Effector CD8-positive, alpha-beta T cell (primary cell): ENCODE measurements at regions not wholly inside any gene's neighbourhood (a gene's known extent, or its start where the extent isn't known, plus 50 kb on each side); places are given as distances from the start of the nearest gene placed in this dataset.
"Not testable (repeated sequence)": the region's sequence is repeated elsewhere in the genome, so short reads cannot be mapped to it uniquely, and the experiment has no call there.

Source experiments
- DNase-seq: peaks from one replicate; lab custom pipeline; 2025; lab: John Stamatoyannopoulos, UW

- DNase-seq = no peak
Measured at GRCh38 chr1:143610196-143610595, 361.6 kb downstream of the FAM72C start.

- DNase-seq = no peak
Measured at GRCh38 chr1:143604887-143605286, 366.9 kb downstream of the FAM72C start.

GRCh38 chr1:143584508-143584907 lies 387.3 kb downstream of the FAM72C start:
- DNase-seq = no peak

GRCh38 chr1:143574891-143575520 lies 396.8 kb downstream of the FAM72C start:
- DNase-seq = no peak

GRCh38 chr1:143572661-143573060 lies 399.1 kb downstream of the FAM72C start:
- not testable (repeated sequence) for DNase-seq

GRCh38 chr1:143563761-143564160 lies 408.0 kb downstream of the FAM72C start:
- DNase-seq = not testable (repeated sequence)

GRCh38 chr1:143553627-143554026 lies 418.2 kb downstream of the FAM72C start:
- DNase-seq = no peak

GRCh38 chr1:143504703-143505102 lies 467.1 kb downstream of the FAM72C start:
- not testable (repeated sequence) for DNase-seq

- DNase-seq = not testable (repeated sequence)
Measured at GRCh38 chr1:143504080-143504479, 467.7 kb downstream of the FAM72C start.

- DNase-seq = not testable (repeated sequence)
Measured at GRCh38 chr1:143503048-143503447, 468.7 kb downstream of the FAM72C start.

GRCh38 chr1:143502038-143502437 lies 469.7 kb downstream of the FAM72C start:
- not testable (repeated sequence) for DNase-seq

- DNase-seq = not testable (repeated sequence)
Measured at GRCh38 chr1:143498059-143498749, 473.6 kb downstream of the FAM72C start.

GRCh38 chr1:143497374-143497747 lies 474.4 kb downstream of the FAM72C start:
- DNase-seq = no peak

- DNase-seq = not testable (repeated sequence)
Measured at GRCh38 chr1:143496526-143497373, 475.0 kb downstream of the FAM72C start.
